HG03469 (cell line): ENCODE measurements at regions not wholly inside any gene's neighbourhood (a gene's known extent, or its start where the extent isn't known, plus 50 kb on each side); places are given as distances from the start of the nearest gene placed in this dataset.
"Not testable (repeated sequence)": the region's sequence is repeated elsewhere in the genome, so short reads cannot be mapped to it uniquely, and the experiment has no call there.

ENCODE experiments used
- ATAC-seq: cut with Tn5 transposase; IDR thresholded peaks from one replicate; pipeline ENCODE4 v1.9.1; 2021; ENCODE audit warnings: mild to moderate bottlenecking, moderate library complexity, moderate number of reproducible peaks; ENCODE audit not compliant: unreplicated experiment

GRCh38 chr14:58972233-58973017 is 216.0 kb upstream of the DAAM1 start:
- no peak for ATAC-seq

- no peak for ATAC-seq
Observed at GRCh38 chr14:58977366-58977765, 211.1 kb upstream of the DAAM1 start.

GRCh38 chr14:58978343-58978742 is 210.1 kb upstream of the DAAM1 start:
- ATAC-seq: no peak

GRCh38 chr14:58979325-58979724 is 209.1 kb upstream of the DAAM1 start:
- no peak for ATAC-seq

GRCh38 chr14:58981840-58982239 is 206.6 kb upstream of the DAAM1 start:
- ATAC-seq: no peak

GRCh38 chr14:58985786-58986185 is 202.7 kb upstream of the DAAM1 start:
- ATAC-seq: no peak

GRCh38 chr14:58987591-58987990 is 200.9 kb upstream of the DAAM1 start:
- ATAC-seq: no peak

- ATAC-seq: no peak
Observed at GRCh38 chr14:58992935-58993334, 195.5 kb upstream of the DAAM1 start.

- ATAC-seq: no peak
Observed at GRCh38 chr14:58994130-58994529, 194.3 kb upstream of the DAAM1 start.

GRCh38 chr14:59004012-59004411 is 184.5 kb upstream of the DAAM1 start:
- ATAC-seq: no peak

- ATAC-seq: not testable (repeated sequence)
Observed at GRCh38 chr14:59006179-59006578, 182.3 kb upstream of the DAAM1 start.

GRCh38 chr14:59009967-59010366 is 178.5 kb upstream of the DAAM1 start:
- no peak for ATAC-seq

- no peak for ATAC-seq
Observed at GRCh38 chr14:59013672-59014298, 174.7 kb upstream of the DAAM1 start.

- ATAC-seq: no peak
Observed at GRCh38 chr14:59015482-59015881, 173.0 kb upstream of the DAAM1 start.

- ATAC-seq: no peak
Observed at GRCh38 chr14:59017285-59017965, 171.0 kb upstream of the DAAM1 start.

- ATAC-seq: no peak
Observed at GRCh38 chr14:59018460-59018859, 170.0 kb upstream of the DAAM1 start.

- ATAC-seq: no peak
Observed at GRCh38 chr14:59018978-59019377, 169.5 kb upstream of the DAAM1 start.

GRCh38 chr14:59020382-59020781 is 168.1 kb upstream of the DAAM1 start:
- ATAC-seq: no peak

- no peak for ATAC-seq
Observed at GRCh38 chr14:59022144-59022543, 166.3 kb upstream of the DAAM1 start.

- no peak for ATAC-seq
Observed at GRCh38 chr14:59026081-59026480, 162.4 kb upstream of the DAAM1 start.

GRCh38 chr14:59026640-59027039 is 161.8 kb upstream of the DAAM1 start:
- ATAC-seq: not testable (repeated sequence)
